Ascending aorta (tissue), 2 donors: ENCODE measurements at regions not wholly inside any gene's neighbourhood (a gene's known extent, or its start where the extent isn't known, plus 50 kb on each side); places are given as distances from the start of the nearest gene placed in this dataset.

Experiments used
- DNase-seq, 2 donors: peaks; one replicate each; pipeline ENCODE4 v3.0.0-alpha.2; 2019; ENCODE audit warnings: low spot score in 2 of 2
- H3K27ac ChIP-seq, 2 donors: fragments of 200-600 bp; sonication (generic); one replicate each; pipeline ENCODE4 v1.5.1; 2016 to 2017; ENCODE audit warnings: mild to moderate bottlenecking in 1 of 2
- H3K27me3 ChIP-seq: fragments of 200-600 bp; sonication (generic); one replicate; pipeline ENCODE4 v1.5.1; 2017
- H3K36me3 ChIP-seq, 2 donors: fragments of 200-600 bp; sonication (generic); one replicate each; pipeline ENCODE4 v1.5.1; 2016
- H3K4me1 ChIP-seq, 2 donors: fragments of 200-600 bp; sonication (generic); one replicate each; pipeline ENCODE4 v1.5.1; 2016 to 2017; ENCODE audit warnings: mild to moderate bottlenecking in 1 of 2
- H3K4me3 ChIP-seq, 2 donors: fragments of 200-600 bp; sonication (generic); one replicate each; pipeline ENCODE4 v1.5.1; 2016 to 2017; ENCODE audit warnings: mild to moderate bottlenecking in 1 of 2
- H3K9me3 ChIP-seq, 2 donors: fragments of 200-600 bp; sonication (generic); one replicate each; pipeline ENCODE4 v1.5.1; 2016
- CTCF ChIP-seq, 3 experiments: fragments of 200-600 bp in 2 of 3; fragments of 450-650 bp in 1 of 3; sonication (generic) in 2 of 3; IDR thresholded peaks; one replicate each; pipeline ENCODE4 v1.5.1; 2016 to 2019; ENCODE audit warnings: antibody characterized with exemption in 3 of 3, mild to moderate bottlenecking in 1 of 3, moderate library complexity in 1 of 3
- intact Hi-C: fragments of 100-400 bp; cut with DNase I; formaldehyde crosslinking; loops from one replicate; pipeline ENCODE4 v1.15.1; 2023

GRCh38 chr18:78725426-78725825, 254.2 kb upstream of the SALL3 start:
- H3K4me3 ChIP-seq: no peak overlapping the region
- TF ChIP-seq CTCF (IDR thresholded peaks at IDR 0.05): no peak
- DNase-seq: peak in 1 of 2 donors; percentile 59

GRCh38 chr18:78726326-78727056, 253.1 kb upstream of the SALL3 start:
- peak in 1 of 2 donors; percentile 53 for DNase-seq
- H3K9me3 ChIP-seq: no peaks in the 10 kb centered on the region
- no peak overlapping the region for H3K27ac ChIP-seq
- no peaks in the 10 kb centered on the region for H3K27me3 ChIP-seq
- intact Hi-C loops: no loop called here
- H3K4me1 ChIP-seq: no peaks in the 10 kb centered on the region
- TF ChIP-seq CTCF (IDR thresholded peaks at IDR 0.05): no peak
- no peak overlapping the region for H3K4me3 ChIP-seq
- no peaks in the 10 kb centered on the region for H3K36me3 ChIP-seq

More at GRCh38 chr18:78725426-78725825, 254.2 kb upstream of the SALL3 start:
- no peaks in the 10 kb centered on the region for H3K4me1 ChIP-seq
- H3K9me3 ChIP-seq: no peaks in the 10 kb centered on the region
- no peak overlapping the region for H3K27ac ChIP-seq
- intact Hi-C loops: no loop called here
- no peaks in the 10 kb centered on the region for H3K36me3 ChIP-seq
- H3K27me3 ChIP-seq: no peaks in the 10 kb centered on the region

GRCh38 chr18:78727057-78727739, 252.4 kb upstream of the SALL3 start:
- peak in 1 of 2 donors; percentile 30 for DNase-seq
- H3K27ac ChIP-seq: no peak overlapping the region
- H3K9me3 ChIP-seq: no peaks in the 10 kb centered on the region
- TF ChIP-seq CTCF (IDR thresholded peaks at IDR 0.05): no peak
- no peaks in the 10 kb centered on the region for H3K4me1 ChIP-seq
- H3K36me3 ChIP-seq: no peaks in the 10 kb centered on the region
- H3K4me3 ChIP-seq: no peak overlapping the region
- H3K27me3 ChIP-seq: no peaks in the 10 kb centered on the region
- intact Hi-C loops: no loop called here

- Histone ChIP-seq H3K9me3 (no peaks in the 10 kb centered on the region), H3K27me3 (no peaks in the 10 kb centered on the region), H3K27ac (no peak overlapping the region), H3K4me1 (no peaks in the 10 kb centered on the region), H3K4me3 (no peak overlapping the region), H3K36me3 (no peaks in the 10 kb centered on the region)
- no peak for TF ChIP-seq CTCF (IDR thresholded peaks at IDR 0.05)
- intact Hi-C loops: no loop called here
- DNase-seq: peak in 1 of 2 donors; percentile 50
Observed at GRCh38 chr18:78727877-78728783, 251.5 kb upstream of the SALL3 start.

GRCh38 chr18:78728784-78729467, 250.7 kb upstream of the SALL3 start:
- Histone ChIP-seq H3K4me3 (no peak overlapping the region), H3K27me3 (no peaks in the 10 kb centered on the region), H3K36me3 (no peaks in the 10 kb centered on the region), H3K9me3 (no peaks in the 10 kb centered on the region), H3K27ac (no peak overlapping the region), H3K4me1 (no peaks in the 10 kb centered on the region)
- intact Hi-C loops: no loop called here
- no peak for TF ChIP-seq CTCF (IDR thresholded peaks at IDR 0.05)
- peak in 1 of 2 donors; percentile 59 for DNase-seq
